GM12878 (cell line): ENCODE measurements at regions not wholly inside any gene's neighbourhood (a gene's known extent, or its start where the extent isn't known, plus 50 kb on each side); places are given as distances from the start of the nearest gene placed in this dataset.

ENCODE experiments used
- ATAC-seq: fragments of 200-7000 bp; cut with Tn5 transposase; 3 replicates; pipeline ENCODE4 v1.9.1; 2020; ENCODE audit warnings: mild to moderate bottlenecking, moderate library complexity
- BruUV-seq: library from RNA; stranded (reverse); fragments of 400-500 nt; replicated peaks from 2 replicates; lab custom pipeline; 2021; lab: Mats Ljungman, UMichigan
- CTCF ChIA-PET: fragments of 300-600 bp; sonication (Branson Sonifier 250); formaldehyde crosslinking; extraction: SDS; loops from one replicate; lab custom pipeline; 2021; ENCODE audit warnings: inconsistent platforms; lab: Yijun Ruan, JAX
- POLR2A ChIA-PET: fragments of 350-600 bp; formaldehyde crosslinking; extraction: SDS; loops from one replicate; lab custom pipeline; 2021; ENCODE audit warnings: inconsistent platforms; lab: Charles Lee
- RAD21 ChIA-PET: fragments of 300-600 bp; sonication (Branson Sonifier 250); formaldehyde crosslinking; loops from one replicate; lab custom pipeline; 2023; ENCODE audit warnings: antibody characterized with exemption; ENCODE audit not compliant: unreplicated experiment; lab: Charles Lee
- SMC1A ChIA-PET: fragments of 300-600 bp; sonication (Branson Sonifier 250); formaldehyde crosslinking; loops from one replicate; lab custom pipeline; 2023; ENCODE audit not compliant: unreplicated experiment, uncharacterized antibody; lab: Charles Lee
- DNase-seq: peaks from one replicate; pipeline ENCODE4 v3.0.0-alpha.2; 2011; ENCODE audit warnings: low read depth, low spot score
- FAIRE-seq: peaks from 3 replicates; lab custom pipeline; 2011; peaks lifted over from hg19 to GRCh38; lab: Jason Lieb, UNC
- H2AFZ ChIP-seq: 2 replicates; pipeline ENCODE4 v1.6.0; 2011; ENCODE audit warnings: low read depth, low read length, control low read depth; ENCODE audit not compliant: control insufficient read depth
- H3K27ac ChIP-seq: 2 replicates; pipeline ENCODE4 v1.5.1; 2011; ENCODE audit warnings: control low read depth; ENCODE audit not compliant: control insufficient read depth, insufficient read depth
- H3K27me3 ChIP-seq, 2 experiments: replicated peaks in 1 of 2; 2 replicates each; pipeline versions ENCODE4 v1.6.0 to v1.6.1; 2011; ENCODE audit warnings: low read length in 1 of 2; ENCODE audit not compliant: control insufficient read depth in 2 of 2, insufficient read depth in 2 of 2
- H3K36me3 ChIP-seq, 2 experiments: 2 replicates each; pipeline ENCODE4 v1.5.1; 2011; ENCODE audit warnings: low read length in 1 of 2; ENCODE audit not compliant: control insufficient read depth in 2 of 2, insufficient read depth in 2 of 2
- H3K4me1 ChIP-seq: 2 replicates; pipeline ENCODE4 v1.6.1; 2011; ENCODE audit warnings: mild to moderate bottlenecking, low read length, moderate library complexity, mixed read lengths; ENCODE audit not compliant: control insufficient read depth, insufficient read depth
- H3K4me2 ChIP-seq: 2 replicates; pipeline ENCODE4 v1.6.0; 2011; ENCODE audit warnings: control low read depth; ENCODE audit not compliant: control insufficient read depth, insufficient read depth
- H3K4me3 ChIP-seq: fragments of 200-600 bp; sonication (generic); 2 replicates; pipeline ENCODE4 v1.5.1; 2016
- H3K79me2 ChIP-seq: 2 replicates; pipeline ENCODE4 v1.6.0; 2011; ENCODE audit warnings: low read length; ENCODE audit not compliant: control insufficient read depth, insufficient read depth
- H3K9ac ChIP-seq: 2 replicates; pipeline ENCODE4 v1.8.0; 2011; ENCODE audit warnings: low read length, control low read depth, mixed read lengths; ENCODE audit not compliant: control insufficient read depth, insufficient read depth
- H3K9me3 ChIP-seq: replicated peaks from 3 replicates; pipeline ENCODE4 v1.5.1; 2011; ENCODE audit warnings: mild to moderate bottlenecking, low read length; ENCODE audit not compliant: control insufficient read depth, insufficient read depth
- H4K20me1 ChIP-seq: 2 replicates; pipeline ENCODE4 v1.6.0; 2011; ENCODE audit not compliant: control insufficient read depth, insufficient read depth
- BCL11A ChIP-seq: IDR thresholded peaks from 2 replicates; pipeline ENCODE4 v1.6.1; 2011; ENCODE audit warnings: low read depth, low read length
- CEBPB ChIP-seq, 2 experiments: fragments of 150-350 bp in 1 of 2; IDR thresholded peaks; 2 replicates each; pipeline ENCODE4 v1.6.1; 2012 to 2014; ENCODE audit warnings: low read depth in 2 of 2, low read length in 2 of 2, borderline replicate concordance in 1 of 2, inconsistent platforms in 1 of 2
- CREB1 ChIP-seq: IDR thresholded peaks from 2 replicates; pipeline ENCODE4 v1.6.1; 2012; ENCODE audit warnings: low read depth, mild to moderate bottlenecking, inconsistent platforms
- CREM ChIP-seq: IDR thresholded peaks from 2 replicates; pipeline ENCODE4 v1.6.1; 2014; ENCODE audit warnings: antibody characterized with exemption, low read depth
- NFXL1 ChIP-seq: fragments of 450-650 bp; IDR thresholded peaks from 2 replicates; pipeline ENCODE4 v1.6.1; 2017; ENCODE audit warnings: antibody characterized with exemption, mild to moderate bottlenecking, borderline replicate concordance
- RCOR1 ChIP-seq: conservative IDR thresholded peaks from 2 replicates; pipeline ENCODE4 v1.6.1; 2012; ENCODE audit warnings: low read depth, low read length, improper control_type of control experiment
- YY1 ChIP-seq: IDR thresholded peaks from 2 replicates; pipeline ENCODE4 v1.6.1; 2011; ENCODE audit warnings: low read depth, mild to moderate bottlenecking, low read length
- in situ Hi-C: fragments of 300-500 bp; cut with MboI; formaldehyde crosslinking; loops from 9 replicates; pipeline ENCODE4 v1.14.3; 2018; ENCODE audit warnings: mixed read lengths
- intact Hi-C: fragments of 100-400 bp; cut with micrococcal nuclease; formaldehyde crosslinking; loops from one replicate; pipeline ENCODE4 v1.14.2; 2022; ENCODE audit not compliant: unreplicated experiment
- TF ChIP-seq, protein P1 (sequence below): IDR thresholded peaks from 2 replicates; pipeline ENCODE4 v1.6.1; 2012; ENCODE audit warnings: mild to moderate bottlenecking, low read depth, low read length
- TF ChIP-seq, protein P2 (sequence below): IDR thresholded peaks from 2 replicates; pipeline ENCODE4 v1.6.1; 2012; ENCODE audit warnings: low read length, inconsistent platforms

- ChIA-PET SMC1A (no interaction called here), RAD21 (no interaction called here), CTCF (no interaction called here), POLR2A (no interaction called here)
- H3K9me3 ChIP-seq, result no peaks in the 10 kb centered on the region
- ATAC-seq (no peak), FAIRE-seq (no peak), DNase-seq (no peak)
- H3K27ac ChIP-seq, result no peak overlapping the region
- no peaks in the 10 kb centered on the region for H3K79me2 ChIP-seq
- H3K4me2 ChIP-seq, result no peak overlapping the region
- no peaks in the 10 kb centered on the region for H3K36me3 ChIP-seq
- H4K20me1 ChIP-seq, result no peaks in the 10 kb centered on the region
- no peak overlapping the region for H3K4me3 ChIP-seq
- intact Hi-C loops (no loop called here), in situ Hi-C loops (no loop called here)
- BruUV-seq, result no TSS peak
- no peaks in the 10 kb centered on the region for H3K27me3 ChIP-seq
- no peak overlapping the region for H2AFZ ChIP-seq
- no peaks in the 10 kb centered on the region for H3K4me1 ChIP-seq
- no peak overlapping the region for H3K9ac ChIP-seq
- no peak for TF ChIP-seq BCL11A
- no peak for TF ChIP-seq RCOR1
- TF ChIP-seq, protein P1, sequence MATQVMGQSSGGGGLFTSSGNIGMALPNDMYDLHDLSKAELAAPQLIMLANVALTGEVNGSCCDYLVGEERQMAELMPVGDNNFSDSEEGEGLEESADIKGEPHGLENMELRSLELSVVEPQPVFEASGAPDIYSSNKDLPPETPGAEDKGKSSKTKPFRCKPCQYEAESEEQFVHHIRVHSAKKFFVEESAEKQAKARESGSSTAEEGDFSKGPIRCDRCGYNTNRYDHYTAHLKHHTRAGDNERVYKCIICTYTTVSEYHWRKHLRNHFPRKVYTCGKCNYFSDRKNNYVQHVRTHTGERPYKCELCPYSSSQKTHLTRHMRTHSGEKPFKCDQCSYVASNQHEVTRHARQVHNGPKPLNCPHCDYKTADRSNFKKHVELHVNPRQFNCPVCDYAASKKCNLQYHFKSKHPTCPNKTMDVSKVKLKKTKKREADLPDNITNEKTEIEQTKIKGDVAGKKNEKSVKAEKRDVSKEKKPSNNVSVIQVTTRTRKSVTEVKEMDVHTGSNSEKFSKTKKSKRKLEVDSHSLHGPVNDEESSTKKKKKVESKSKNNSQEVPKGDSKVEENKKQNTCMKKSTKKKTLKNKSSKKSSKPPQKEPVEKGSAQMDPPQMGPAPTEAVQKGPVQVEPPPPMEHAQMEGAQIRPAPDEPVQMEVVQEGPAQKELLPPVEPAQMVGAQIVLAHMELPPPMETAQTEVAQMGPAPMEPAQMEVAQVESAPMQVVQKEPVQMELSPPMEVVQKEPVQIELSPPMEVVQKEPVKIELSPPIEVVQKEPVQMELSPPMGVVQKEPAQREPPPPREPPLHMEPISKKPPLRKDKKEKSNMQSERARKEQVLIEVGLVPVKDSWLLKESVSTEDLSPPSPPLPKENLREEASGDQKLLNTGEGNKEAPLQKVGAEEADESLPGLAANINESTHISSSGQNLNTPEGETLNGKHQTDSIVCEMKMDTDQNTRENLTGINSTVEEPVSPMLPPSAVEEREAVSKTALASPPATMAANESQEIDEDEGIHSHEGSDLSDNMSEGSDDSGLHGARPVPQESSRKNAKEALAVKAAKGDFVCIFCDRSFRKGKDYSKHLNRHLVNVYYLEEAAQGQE, result no peak
- TF ChIP-seq CREB1, result no peak
- no peak for TF ChIP-seq CEBPB (IDR thresholded peaks at IDR 0.05; ENCODE audit: borderline replicate concordance in 1 of 2, low read depth in 2 of 2, low read length in 2 of 2)
- TF ChIP-seq, protein P2, sequence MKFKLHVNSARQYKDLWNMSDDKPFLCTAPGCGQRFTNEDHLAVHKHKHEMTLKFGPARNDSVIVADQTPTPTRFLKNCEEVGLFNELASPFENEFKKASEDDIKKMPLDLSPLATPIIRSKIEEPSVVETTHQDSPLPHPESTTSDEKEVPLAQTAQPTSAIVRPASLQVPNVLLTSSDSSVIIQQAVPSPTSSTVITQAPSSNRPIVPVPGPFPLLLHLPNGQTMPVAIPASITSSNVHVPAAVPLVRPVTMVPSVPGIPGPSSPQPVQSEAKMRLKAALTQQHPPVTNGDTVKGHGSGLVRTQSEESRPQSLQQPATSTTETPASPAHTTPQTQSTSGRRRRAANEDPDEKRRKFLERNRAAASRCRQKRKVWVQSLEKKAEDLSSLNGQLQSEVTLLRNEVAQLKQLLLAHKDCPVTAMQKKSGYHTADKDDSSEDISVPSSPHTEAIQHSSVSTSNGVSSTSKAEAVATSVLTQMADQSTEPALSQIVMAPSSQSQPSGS, result no peak
- TF ChIP-seq NFXL1, result no peak
- TF ChIP-seq CREM, result no peak
- TF ChIP-seq YY1, result no peak
Measured at GRCh38 chr7:42552227-42552626, 315.2 kb upstream of the GLI3 start.
